ENCODE measurements at regions not wholly inside any gene's neighbourhood (a gene's known extent, or its start where the extent isn't known, plus 50 kb on each side); places are given as distances from the start of the nearest gene placed in this dataset.

- TF ChIP-seq POLR2A (IDR thresholded peaks at IDR 0.05) (no peak), EP300 (IDR thresholded peaks at IDR 0.05) (no peak)
- TF ChIP-seq, protein P1, sequence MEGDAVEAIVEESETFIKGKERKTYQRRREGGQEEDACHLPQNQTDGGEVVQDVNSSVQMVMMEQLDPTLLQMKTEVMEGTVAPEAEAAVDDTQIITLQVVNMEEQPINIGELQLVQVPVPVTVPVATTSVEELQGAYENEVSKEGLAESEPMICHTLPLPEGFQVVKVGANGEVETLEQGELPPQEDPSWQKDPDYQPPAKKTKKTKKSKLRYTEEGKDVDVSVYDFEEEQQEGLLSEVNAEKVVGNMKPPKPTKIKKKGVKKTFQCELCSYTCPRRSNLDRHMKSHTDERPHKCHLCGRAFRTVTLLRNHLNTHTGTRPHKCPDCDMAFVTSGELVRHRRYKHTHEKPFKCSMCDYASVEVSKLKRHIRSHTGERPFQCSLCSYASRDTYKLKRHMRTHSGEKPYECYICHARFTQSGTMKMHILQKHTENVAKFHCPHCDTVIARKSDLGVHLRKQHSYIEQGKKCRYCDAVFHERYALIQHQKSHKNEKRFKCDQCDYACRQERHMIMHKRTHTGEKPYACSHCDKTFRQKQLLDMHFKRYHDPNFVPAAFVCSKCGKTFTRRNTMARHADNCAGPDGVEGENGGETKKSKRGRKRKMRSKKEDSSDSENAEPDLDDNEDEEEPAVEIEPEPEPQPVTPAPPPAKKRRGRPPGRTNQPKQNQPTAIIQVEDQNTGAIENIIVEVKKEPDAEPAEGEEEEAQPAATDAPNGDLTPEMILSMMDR (IDR thresholded peaks at IDR 0.05): no peak
Measured at GRCh38 chr1:209229494-209230061, 353.9 kb upstream of the CAMK1G start.
